ENCODE measurements at regions not wholly inside any gene's neighbourhood (a gene's known extent, or its start where the extent isn't known, plus 50 kb on each side); places are given as distances from the start of the nearest gene placed in this dataset.

DNA sequence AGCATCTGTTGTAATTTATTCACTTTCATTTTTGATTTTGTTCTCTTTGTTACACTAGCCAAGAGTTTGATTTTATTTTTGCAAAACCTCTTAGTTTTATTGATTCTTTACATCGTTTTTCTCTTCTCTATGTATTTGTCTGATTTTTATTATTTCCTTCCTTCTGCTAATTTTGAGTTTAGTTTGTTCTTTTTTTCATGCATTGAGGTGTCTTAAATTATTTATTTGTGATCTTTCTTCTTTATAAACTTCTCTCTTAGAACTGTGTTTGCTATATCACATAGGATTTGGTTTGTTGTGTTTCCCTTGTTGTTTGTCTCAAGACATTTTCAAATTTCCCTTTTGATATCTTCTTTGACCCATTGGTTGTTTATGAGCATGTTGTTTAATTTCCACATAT is 51.7 kb upstream of the NFKBIA start:
- no peak for DNase-seq (ENCODE audit: insufficient read length, low spot score)
- TF ChIP-seq POLR2AphosphoS5 (IDR thresholded peaks at IDR 0.05; ENCODE audit: low read depth, low read length) (no peak), SPI1 (IDR thresholded peaks at IDR 0.05; ENCODE audit: low read depth, low read length) (no peak), PAX5 (IDR thresholded peaks at IDR 0.05; ENCODE audit: insufficient read depth, low read length, severe bottlenecking) (no peak), POU2F2 (IDR thresholded peaks at IDR 0.05; ENCODE audit: low read depth, low read length) (no peak), POLR2A (IDR thresholded peaks at IDR 0.05; ENCODE audit: low read depth, low read length) (no peak), TAF1 (IDR thresholded peaks at IDR 0.05; ENCODE audit: low read depth, low read length) (no peak)
- no peak for FAIRE-seq

DNA sequence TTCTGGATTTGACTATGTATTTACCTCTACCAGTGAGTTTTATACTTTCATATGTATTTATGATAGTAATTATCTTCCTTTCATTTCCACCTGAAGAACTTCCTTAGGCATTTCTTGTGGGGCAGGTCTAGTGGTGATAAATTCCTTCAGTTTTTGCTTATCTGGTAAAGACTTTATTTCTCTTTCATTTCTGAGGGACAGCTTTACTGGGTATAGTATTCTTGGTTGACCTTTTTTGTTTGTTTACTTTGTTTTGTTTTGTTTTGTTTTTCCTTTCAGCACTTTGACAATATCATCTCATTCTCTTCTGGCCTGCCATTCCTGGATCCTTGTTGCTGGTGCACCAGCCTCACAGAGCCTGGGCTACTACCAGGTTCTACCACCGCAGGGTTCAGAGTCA is 53.9 kb upstream of the NFKBIA start:
- DNase-seq (ENCODE audit: insufficient read length, low spot score) (no peak), FAIRE-seq (no peak)
- TF ChIP-seq PAX5 (IDR thresholded peaks at IDR 0.05; ENCODE audit: insufficient read depth, low read length, severe bottlenecking): no peak
- TF ChIP-seq SPI1 (IDR thresholded peaks at IDR 0.05; ENCODE audit: low read depth, low read length): no peak
- no peak for TF ChIP-seq POLR2AphosphoS5 (IDR thresholded peaks at IDR 0.05; ENCODE audit: low read depth, low read length)
- no peak for TF ChIP-seq POLR2A (IDR thresholded peaks at IDR 0.05; ENCODE audit: low read depth, low read length)
- TF ChIP-seq POU2F2 (IDR thresholded peaks at IDR 0.05; ENCODE audit: low read depth, low read length): no peak
- no peak for TF ChIP-seq TAF1 (IDR thresholded peaks at IDR 0.05; ENCODE audit: low read depth, low read length)

DNA sequence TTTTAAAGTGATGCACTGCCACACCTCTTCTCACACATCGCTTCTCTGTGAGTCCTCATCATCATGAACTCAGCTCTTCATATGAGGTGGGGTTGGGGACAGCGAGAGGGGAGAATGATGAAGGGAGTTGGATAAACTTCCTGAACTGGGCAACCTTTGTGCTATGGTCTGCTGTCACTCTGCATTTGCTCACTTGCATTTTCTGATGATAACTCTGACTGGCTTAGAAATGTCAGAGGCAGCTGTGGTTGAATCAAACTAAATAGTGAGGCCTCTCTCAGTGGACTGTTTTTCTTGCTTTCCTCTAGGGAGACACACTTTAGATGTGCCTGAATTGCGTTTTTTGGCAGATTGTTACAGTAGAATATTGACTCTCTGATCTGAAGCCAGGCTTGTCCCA is 55.2 kb upstream of the NFKBIA start:
- no peak for TF ChIP-seq PAX5 (IDR thresholded peaks at IDR 0.05; ENCODE audit: insufficient read depth, low read length, severe bottlenecking)
- TF ChIP-seq SPI1 (IDR thresholded peaks at IDR 0.05; ENCODE audit: low read depth, low read length): no peak
- no peak for TF ChIP-seq POLR2AphosphoS5 (IDR thresholded peaks at IDR 0.05; ENCODE audit: low read depth, low read length)
- TF ChIP-seq POU2F2 (IDR thresholded peaks at IDR 0.05; ENCODE audit: low read depth, low read length): no peak
- TF ChIP-seq TAF1 (IDR thresholded peaks at IDR 0.05; ENCODE audit: low read depth, low read length): no peak
- TF ChIP-seq POLR2A (IDR thresholded peaks at IDR 0.05; ENCODE audit: low read depth, low read length): no peak
- no peak for FAIRE-seq
- no peak for DNase-seq (ENCODE audit: insufficient read length, low spot score)

DNA sequence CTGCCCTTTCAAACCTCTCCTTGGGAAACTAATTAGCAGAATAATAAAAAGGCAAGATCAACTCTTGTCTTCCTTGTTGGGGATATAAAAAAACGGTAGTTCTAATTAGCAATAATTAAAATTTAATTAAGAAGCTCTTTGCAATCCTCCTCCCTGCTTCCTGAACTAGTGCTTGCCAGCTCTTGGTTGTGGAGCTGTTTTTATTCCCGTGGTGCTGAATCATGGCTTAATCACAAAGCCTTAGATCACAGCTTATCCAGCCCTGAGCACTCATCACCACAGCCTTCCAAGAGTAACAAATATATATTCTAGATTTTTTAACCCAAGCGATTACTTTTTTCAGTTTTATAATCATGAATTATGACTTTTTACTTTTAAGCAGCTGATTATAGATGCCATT is 63.2 kb upstream of the INSM2 start:
- DNase-seq (ENCODE audit: insufficient read length, low spot score) (no peak), FAIRE-seq (no peak)
- no peak for TF ChIP-seq POU2F2 (IDR thresholded peaks at IDR 0.05; ENCODE audit: low read depth, low read length)
- no peak for TF ChIP-seq SPI1 (IDR thresholded peaks at IDR 0.05; ENCODE audit: low read depth, low read length)
- no peak for TF ChIP-seq POLR2AphosphoS5 (IDR thresholded peaks at IDR 0.05; ENCODE audit: low read depth, low read length)
- TF ChIP-seq PAX5 (IDR thresholded peaks at IDR 0.05; ENCODE audit: insufficient read depth, low read length, severe bottlenecking): no peak
- TF ChIP-seq TAF1 (IDR thresholded peaks at IDR 0.05; ENCODE audit: low read depth, low read length): no peak
- no peak for TF ChIP-seq POLR2A (IDR thresholded peaks at IDR 0.05; ENCODE audit: low read depth, low read length)

DNA sequence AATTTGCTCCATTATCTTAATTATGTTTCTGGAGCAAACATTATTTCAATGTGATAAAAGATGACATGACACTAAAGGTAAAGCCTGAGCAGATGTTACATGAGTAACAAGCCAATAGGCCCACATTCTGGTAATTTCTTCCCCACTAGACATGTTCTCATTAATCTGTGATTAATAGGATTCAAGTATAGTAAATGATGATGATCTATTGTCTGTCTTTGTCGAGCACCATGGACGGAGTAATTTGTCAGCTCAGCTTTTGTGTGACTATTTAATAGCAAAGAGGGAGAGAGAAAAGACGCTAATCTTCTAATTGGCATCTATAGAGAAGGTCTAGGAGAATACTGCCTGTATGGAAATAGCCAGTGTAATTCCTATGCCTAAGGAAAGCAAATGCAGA is 62.2 kb upstream of the INSM2 start:
- DNase-seq (ENCODE audit: insufficient read length, low spot score): no peak
- FAIRE-seq: no peak
- TF ChIP-seq POLR2AphosphoS5 (IDR thresholded peaks at IDR 0.05; ENCODE audit: low read depth, low read length) (no peak), SPI1 (IDR thresholded peaks at IDR 0.05; ENCODE audit: low read depth, low read length) (no peak), POLR2A (IDR thresholded peaks at IDR 0.05; ENCODE audit: low read depth, low read length) (no peak), TAF1 (IDR thresholded peaks at IDR 0.05; ENCODE audit: low read depth, low read length) (no peak), PAX5 (IDR thresholded peaks at IDR 0.05; ENCODE audit: insufficient read depth, low read length, severe bottlenecking) (no peak), POU2F2 (IDR thresholded peaks at IDR 0.05; ENCODE audit: low read depth, low read length) (no peak)

DNA sequence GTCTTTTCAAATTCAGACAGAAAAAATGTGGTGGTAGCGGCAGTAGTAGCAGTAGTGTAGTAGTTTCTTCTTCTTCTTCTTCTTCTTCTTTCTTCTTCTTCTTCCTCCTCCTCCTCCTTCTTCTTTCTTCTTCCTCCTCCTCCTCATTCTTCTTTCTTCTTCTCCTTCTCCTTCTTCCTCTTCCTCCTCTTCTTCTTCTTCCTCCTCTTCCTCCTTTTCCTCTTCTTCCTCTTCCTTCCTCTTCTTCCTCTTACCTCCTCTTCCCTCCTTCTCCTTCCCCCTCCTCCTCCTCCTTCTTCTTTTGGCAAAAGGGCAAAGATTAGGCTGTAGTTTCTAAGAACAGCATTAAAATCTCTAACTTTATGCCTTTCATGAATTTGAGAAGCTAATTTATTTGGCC is 59.6 kb upstream of the INSM2 start:
- FAIRE-seq (no peak), DNase-seq (ENCODE audit: insufficient read length, low spot score) (no peak)
- no peak for TF ChIP-seq SPI1 (IDR thresholded peaks at IDR 0.05; ENCODE audit: low read depth, low read length)
- TF ChIP-seq TAF1 (IDR thresholded peaks at IDR 0.05; ENCODE audit: low read depth, low read length): no peak
- TF ChIP-seq POLR2A (IDR thresholded peaks at IDR 0.05; ENCODE audit: low read depth, low read length): no peak
- no peak for TF ChIP-seq POLR2AphosphoS5 (IDR thresholded peaks at IDR 0.05; ENCODE audit: low read depth, low read length)
- TF ChIP-seq PAX5 (IDR thresholded peaks at IDR 0.05; ENCODE audit: insufficient read depth, low read length, severe bottlenecking): no peak
- TF ChIP-seq POU2F2 (IDR thresholded peaks at IDR 0.05; ENCODE audit: low read depth, low read length): no peak

DNA sequence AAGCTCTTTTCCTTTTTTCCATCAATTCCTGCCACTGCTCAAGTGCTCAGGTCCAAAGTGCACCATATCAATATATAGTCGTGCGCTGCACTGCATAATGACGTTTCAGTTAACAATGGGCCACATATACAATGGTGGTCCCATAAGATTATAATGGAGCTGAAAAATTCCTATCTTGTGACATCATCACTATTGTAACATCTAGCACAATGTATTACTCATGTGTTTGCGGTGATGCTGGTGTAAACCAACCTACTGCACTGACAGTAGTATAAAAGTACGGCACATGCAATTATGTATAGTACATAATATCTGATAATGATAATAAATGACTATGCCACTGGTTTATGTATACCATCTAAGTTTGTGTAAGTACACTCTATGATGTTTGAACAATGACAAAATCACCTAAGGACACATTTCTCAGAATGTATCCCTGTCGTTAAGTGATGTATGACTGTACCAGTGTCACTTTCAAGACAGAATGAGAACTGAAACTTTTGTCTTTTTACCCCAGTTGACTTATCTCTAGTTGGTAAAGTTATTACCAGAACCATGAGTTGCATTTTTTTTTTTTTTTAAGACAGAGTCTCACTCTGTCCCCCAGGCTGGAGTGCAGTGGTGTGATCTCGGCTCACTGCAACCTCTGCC is 53.7 kb upstream of the INSM2 start:
- TF ChIP-seq SPI1 (IDR thresholded peaks at IDR 0.05; ENCODE audit: low read depth, low read length) (peak; percentile 81), POU2F2 (IDR thresholded peaks at IDR 0.05; ENCODE audit: low read depth, low read length) (no peak)
- DNase-seq (ENCODE audit: insufficient read length, low spot score) (no peak), FAIRE-seq (peak; percentile 80)

DNA sequence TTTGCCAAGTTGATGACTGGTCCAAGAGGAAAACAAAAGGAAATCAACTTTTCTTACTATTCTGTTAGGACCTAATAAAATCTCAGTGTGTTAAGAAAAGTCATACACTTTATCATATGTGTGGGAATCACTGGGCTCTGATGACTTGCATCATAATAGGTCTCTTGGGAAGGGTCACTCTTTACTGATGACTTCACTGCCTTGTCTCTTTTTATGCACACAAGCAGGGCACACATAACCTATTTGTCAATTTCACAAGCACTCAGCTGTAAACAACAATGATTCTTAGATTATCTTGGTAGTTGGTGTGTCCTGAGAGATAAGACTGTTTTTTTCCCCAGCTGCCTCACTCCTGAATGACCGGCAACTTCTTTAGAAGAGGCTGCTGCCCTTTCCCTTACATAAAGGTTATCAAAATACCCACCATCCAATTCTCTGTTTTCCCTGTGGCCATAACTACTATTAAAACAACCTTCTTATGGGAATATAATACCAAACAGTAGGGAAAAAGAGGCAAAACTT is 50.9 kb upstream of the INSM2 start:
- TF ChIP-seq POLR2A (IDR thresholded peaks at IDR 0.05; ENCODE audit: low read depth, low read length) (no peak), PAX5 (IDR thresholded peaks at IDR 0.05; ENCODE audit: insufficient read depth, low read length, severe bottlenecking) (no peak), SPI1 (IDR thresholded peaks at IDR 0.05; ENCODE audit: low read depth, low read length) (no peak), TAF1 (IDR thresholded peaks at IDR 0.05; ENCODE audit: low read depth, low read length) (no peak), POU2F2 (IDR thresholded peaks at IDR 0.05; ENCODE audit: low read depth, low read length) (no peak), POLR2AphosphoS5 (IDR thresholded peaks at IDR 0.05; ENCODE audit: low read depth, low read length) (no peak)
- DNase-seq (ENCODE audit: insufficient read length, low spot score) (no peak), FAIRE-seq (no peak)
